LoVo (cell line): ENCODE measurements at regions not wholly inside any gene's neighbourhood (a gene's known extent, or its start where the extent isn't known, plus 50 kb on each side); places are given as distances from the start of the nearest gene placed in this dataset.

Source experiments
- DNase-seq: peaks from one replicate; pipeline ENCODE4 v3.0.0-alpha.2; 2016; ENCODE audit warnings: low spot score

DNA sequence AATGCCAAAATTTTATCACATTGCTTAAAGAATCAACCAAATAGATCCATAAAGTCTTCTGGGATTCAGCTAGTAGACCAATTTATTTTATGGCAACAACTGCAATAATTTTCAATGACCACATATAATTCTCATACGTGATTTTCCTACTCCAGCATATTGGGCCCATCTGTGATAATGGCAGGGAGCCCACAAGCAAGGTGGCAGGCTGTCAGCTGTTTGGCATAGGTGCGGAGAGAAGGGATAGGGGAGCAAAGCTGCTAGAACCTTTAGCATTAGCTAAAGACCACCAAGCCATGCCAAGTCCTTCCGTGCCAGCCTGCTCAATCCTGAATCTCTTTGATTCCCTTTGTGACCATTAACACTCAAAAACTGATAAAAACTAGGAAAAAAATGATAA lies 721.2 kb downstream of the XPNPEP1 start:
- DNase-seq, result no peak

DNA sequence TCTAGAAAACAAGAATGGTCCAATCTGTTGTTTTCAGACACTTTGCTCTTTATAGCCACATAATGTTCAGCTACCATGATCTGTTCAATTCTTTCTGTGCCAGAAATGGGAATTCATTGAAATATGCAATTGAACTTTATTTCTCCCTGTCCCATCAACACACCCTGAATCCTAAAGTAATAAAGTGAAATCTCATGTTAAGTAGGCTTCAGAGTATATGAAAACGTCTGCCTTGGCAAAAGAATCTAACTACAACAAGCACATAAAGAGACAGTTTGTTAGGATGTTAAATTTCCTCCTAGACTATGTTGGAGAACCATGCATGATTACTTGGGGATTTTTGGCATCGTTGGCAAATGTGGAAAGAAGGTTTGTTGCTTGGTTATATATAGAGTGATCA lies 722.7 kb downstream of the XPNPEP1 start:
- no peak for DNase-seq

DNA sequence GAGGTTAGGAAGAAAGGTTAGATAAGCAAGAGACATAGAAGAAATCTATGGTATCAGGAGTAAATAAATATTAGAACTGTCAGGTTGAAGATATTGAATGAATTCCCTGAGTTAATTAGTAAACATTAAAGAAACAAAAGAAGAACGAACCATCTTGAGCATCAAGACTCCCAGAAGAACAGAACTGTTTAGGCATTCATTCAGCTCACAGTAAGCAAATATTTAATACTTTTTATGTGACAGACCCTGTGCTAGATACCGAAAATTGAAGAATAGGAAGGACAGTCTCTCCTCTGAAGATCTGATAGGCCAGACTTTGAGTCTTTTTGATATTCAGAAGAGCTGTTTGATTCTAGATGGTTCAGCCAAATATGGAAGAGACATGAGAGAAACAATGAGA lies 731.5 kb downstream of the XPNPEP1 start:
- no peak for DNase-seq

DNA sequence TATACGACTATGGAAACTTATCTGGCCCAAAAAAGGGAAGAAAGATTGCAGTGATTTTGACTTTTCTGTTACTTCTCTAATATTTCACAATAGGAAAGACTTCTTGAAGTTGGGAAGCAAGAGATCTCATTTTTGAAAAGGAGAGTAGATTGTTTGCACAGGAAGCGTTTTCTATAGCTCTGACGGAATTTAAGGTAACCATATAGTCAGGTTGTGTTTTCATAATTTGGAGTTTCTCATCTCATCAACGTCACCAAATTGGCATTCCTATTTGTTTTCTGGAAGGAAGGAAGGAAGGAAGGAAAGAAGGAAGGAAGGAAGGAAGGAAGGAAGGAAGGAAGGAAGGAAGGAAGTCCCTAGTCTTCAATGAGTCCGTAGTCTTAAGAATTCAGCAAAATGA lies 732.0 kb downstream of the XPNPEP1 start:
- no peak for DNase-seq

DNA sequence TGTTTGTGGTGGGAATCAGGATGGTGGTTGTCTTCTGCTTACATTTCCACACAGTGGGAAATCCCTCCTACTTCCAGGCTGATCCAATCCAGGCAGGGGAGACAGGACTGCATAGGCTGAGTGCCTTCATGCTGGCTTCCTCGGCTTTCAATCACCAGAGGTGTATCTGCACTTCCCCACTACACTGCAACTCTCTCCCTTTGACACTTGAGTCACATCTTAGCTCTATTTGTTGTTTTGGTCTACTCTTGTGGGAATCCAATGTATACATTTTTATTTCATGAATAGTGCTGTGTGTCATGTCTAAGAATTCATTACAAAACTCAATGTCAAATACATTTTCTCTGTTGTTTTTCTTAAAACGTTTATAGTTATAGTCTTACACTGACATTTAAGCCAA lies 735.6 kb downstream of the XPNPEP1 start:
- DNase-seq, result no peak

DNA sequence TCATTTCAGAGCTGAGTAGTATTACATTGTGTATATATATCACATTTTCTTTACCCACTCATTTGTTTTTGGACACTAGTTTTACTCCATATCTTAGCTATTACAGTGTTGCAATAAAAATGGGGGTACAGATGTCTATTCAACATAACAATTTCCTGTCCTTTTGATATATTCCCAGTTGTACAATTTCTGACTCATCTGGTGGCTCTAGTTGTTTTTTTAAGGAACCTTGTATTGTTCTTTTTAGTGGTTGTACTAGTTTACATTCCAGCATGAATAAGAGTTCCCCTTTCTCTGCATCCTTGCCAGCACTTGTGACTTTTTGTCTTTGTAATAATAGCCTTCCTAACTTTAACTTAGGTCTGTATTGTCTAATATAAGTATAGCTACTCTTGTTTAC lies 739.9 kb downstream of the XPNPEP1 start:
- no peak for DNase-seq

DNA sequence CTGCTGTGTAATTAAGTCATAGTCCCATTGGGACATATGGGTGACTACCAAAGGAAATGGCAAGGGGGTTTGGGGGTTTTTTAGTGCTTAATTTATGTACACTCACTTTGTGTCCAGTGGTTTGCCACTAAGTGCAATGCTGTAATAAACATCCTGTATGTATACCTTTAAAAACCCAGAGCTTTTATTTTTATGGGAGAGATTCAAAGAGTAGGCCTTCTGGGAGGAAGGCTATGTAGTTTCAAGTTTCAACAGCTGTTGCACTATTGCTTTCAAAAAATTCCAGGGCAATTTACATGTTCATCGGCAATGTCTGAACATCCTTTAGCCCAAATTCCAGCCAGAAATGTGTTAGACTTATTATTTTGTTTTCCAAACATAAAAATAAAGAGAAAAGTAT lies 744.7 kb downstream of the XPNPEP1 start:
- DNase-seq, result no peak

DNA sequence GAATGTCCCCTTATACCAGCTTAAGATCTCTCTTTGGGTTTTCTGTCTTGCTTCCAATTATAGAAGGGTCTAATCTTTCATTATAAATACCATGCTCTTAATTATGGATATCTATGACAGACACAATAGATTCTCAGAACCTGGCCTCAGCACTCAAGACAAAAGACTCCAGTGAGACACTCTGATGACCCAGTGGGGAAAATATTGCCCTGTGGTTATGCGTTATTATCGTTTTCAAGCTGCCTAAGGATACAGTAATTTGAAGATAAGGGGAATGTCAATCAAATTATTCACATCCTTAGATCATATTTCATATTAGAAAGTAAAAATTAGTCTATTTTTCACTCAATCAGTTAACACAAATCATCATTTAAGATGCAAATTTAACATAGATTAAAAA lies 748.8 kb downstream of the XPNPEP1 start:
- no peak for DNase-seq

DNA sequence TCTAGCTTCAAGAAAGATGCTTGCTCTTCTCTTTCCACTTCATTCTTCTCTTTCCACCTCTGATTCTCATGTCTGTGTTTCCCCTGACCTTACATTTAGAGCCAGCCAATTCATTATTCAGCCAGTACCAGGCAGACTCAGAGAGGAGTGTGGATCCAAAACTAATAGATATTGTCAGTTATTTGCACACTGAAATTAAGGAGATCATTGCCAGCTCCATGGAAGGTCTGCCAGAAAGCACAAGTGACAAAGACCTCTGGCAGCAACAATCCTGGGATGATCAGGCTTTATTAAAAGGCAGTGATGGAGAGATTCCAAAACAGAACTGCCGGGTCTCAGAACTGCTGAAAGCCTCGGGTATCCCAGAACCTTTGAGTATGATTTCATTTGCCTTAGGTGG lies 749.4 kb downstream of the XPNPEP1 start:
- DNase-seq, result no peak

DNA sequence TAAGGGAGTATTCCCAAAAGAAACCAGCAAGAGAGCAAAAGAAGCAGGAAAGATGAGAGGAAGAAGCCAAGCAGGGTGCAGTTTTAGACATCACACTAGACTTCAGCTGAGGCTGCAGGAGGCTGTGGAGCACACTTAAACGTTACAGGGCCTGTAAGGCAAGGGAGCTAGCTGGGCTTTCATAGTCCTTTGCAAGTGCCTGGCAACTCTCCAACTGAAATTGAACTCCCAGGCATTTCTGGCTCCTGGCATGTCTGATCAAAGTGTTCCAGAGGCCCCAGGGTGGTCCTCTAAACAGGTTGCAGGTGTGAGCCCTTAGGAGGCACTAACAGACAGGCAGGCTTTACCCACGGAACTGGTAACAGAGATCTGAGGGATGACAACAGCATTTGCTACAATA lies 750.2 kb downstream of the XPNPEP1 start:
- DNase-seq, result no peak

DNA sequence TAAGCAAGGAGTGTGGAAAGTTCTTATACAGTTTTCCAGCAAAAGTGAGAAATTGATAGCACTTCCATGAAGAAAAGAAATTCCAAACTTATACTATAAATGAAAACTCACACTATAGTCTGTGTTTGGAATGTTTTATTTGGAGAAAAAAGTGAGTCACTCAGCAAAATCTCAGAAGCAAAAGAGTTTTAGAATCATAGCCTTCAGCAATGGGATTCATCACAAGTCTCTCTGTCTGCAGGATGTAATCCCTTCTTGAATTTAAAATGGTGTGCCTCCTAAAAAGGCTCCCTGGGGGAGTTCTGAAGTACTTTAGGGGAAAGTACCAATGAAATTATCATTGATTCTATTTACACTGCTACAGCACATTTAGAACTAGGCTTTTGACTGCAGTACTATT lies 756.4 kb downstream of the XPNPEP1 start:
- no peak for DNase-seq

DNA sequence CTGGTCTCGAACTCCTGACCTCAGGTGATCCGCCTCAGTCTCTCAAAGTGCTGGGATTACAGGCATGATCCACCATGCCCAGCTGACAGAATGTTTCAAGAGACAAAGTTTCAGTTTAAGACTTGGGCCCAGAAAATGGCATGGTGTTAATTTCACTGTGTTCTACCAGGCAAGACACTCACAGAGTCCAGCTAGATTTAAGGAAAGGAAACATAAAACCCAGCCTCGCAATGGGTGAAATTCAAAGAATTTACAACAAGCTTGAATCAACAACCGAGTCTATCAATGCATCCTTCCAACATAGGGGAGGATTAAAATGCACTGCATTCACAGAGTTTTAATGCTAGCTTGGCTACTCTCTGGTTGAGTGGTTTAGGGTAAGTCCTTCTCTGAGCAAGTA lies 764.0 kb downstream of the XPNPEP1 start:
- DNase-seq, result no peak

DNA sequence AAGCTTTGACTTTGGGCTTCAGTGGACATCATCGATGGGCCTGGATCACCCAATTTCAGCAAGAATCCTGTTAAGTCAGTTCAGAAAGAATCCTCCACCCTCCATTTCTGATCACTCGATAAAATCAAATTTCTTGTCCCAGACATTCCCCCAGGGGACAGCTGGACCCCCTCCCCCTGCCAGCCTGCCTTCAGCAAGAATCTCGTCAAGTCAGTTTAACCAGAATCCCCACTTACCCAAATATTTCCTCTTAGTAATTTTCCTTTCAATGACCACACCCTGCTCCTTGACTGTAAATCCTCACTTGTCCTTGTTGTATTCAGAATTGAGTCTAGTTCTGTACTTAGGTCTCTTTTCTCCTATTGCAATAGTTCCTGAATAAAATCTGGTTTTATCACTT lies 766.9 kb downstream of the XPNPEP1 start:
- no peak for DNase-seq

DNA sequence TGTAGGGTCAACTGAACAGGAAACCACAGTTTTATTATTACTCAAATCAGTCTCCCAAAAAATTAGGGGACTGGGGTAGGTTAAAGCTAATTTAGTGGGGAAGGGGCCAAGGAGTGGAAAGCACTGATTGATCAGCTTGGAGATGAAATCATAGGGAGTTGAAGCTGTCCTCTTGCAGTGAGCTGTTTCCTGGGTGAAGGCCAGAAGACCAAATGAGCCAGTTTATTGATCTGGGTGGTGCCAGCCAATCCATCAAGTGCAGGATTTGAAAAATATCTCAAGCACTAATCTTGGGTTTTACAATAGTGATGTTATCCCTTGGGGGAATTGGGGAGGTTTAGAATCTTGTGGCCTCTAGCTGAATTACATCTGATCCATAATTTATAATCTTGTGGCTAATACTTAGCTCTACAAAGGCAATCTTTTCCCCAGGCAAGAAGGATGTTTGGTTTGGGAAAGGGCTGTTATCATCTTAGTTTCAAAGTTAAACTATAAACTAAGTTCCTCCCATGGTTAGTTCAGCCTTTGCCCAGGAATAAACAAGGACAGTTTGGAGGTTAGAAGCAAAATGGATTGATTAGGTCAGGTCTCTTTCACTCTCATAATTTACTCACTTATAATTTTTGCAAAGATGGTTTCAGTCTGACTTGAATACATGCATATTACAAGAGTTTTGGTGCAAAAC lies 773.5 kb downstream of the XPNPEP1 start:
- DNase-seq, result no peak

DNA sequence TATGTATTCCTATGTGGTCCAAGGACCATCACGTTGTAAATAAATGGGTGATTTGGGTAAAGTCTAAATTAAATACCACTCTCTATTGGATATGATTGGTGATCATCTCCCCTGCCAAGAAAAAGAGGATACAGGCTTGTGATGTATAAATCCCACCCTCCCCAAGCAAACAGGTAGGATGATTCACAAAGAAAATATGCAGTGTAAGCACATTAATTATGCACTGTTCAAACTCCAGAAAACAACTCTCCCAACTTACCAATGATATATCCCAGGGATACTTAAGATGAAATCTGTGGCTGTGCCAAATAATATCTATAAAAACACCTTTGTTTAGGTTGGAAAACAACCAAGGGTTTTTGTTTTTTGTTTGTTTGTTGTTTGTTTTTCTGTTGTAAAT lies 795.9 kb downstream of the XPNPEP1 start:
- no peak for DNase-seq

DNA sequence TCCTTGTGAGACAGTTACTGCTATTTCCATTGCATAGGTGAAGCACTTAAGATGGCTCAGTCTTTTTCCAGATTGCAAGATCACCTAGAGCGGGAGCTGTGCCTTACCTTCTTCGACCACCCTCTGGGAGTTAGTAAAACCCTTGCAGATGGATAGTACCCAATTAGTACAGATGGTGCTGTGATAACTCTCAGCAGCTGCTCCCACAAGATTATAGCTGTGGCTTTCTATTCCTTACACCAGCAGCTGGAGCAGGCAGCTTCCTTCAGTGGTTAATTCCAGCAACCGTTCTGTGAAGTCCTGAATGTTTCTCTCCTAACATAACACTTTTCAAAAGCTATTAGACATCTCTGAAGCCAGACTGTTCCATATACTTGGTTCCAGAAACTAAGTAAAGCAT lies 796.8 kb downstream of the XPNPEP1 start:
- no peak for DNase-seq

DNA sequence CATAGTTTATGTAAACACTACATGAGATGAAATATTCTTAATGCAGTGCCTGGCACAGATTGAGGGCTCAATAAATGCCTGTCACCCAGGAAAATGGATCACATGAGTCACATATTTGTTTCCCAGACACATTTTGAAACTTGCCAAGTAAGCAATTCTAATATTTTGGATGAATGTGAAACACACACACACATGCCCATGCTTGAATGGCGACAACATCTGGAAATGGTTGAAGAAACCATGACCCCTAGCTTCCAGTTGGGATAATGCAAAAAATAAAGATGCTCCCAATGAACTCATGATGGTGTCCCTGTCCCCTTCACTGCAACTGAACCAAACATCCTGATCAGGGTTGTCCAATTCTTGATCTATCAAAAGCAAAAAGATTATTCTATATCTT lies 797.3 kb downstream of the XPNPEP1 start:
- no peak for DNase-seq

DNA sequence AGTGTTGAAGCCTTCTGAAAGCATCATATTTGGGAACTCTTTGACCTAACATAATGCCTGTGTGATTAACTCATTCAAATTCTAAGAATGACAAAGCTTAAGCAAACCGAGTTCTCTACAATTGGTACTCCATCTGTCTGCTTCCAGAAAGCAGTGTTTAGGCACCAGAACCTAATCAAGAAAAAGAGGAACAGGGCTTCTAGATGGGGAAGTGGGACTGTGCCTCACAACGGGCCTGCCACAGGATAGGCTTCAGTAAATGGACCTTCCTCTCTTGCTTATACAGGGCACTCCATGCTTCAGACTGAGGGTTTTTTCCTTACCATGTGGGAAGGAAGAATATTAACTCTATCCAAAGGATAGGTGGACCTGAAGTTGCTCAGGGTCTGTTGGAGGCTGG lies 808.1 kb downstream of the XPNPEP1 start:
- no peak for DNase-seq

DNA sequence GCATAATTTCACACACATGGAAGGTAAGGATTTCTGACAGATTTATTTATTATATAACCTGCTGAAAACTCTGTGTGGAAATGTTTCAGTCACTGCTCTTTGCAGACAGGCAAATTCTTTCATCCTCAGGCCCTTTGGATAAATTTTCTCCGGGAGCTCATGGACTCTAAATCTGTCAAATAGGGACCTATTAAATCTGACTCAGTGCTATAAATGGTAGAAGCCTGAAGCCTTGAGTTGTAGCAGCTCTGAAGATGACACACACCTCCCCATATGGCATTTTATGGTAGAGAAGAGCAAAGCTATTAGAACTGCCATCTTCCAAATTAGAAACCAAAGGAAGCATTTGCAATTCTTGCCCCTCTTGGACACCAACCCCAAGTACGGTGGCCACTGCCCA lies 808.7 kb downstream of the XPNPEP1 start:
- no peak for DNase-seq

DNA sequence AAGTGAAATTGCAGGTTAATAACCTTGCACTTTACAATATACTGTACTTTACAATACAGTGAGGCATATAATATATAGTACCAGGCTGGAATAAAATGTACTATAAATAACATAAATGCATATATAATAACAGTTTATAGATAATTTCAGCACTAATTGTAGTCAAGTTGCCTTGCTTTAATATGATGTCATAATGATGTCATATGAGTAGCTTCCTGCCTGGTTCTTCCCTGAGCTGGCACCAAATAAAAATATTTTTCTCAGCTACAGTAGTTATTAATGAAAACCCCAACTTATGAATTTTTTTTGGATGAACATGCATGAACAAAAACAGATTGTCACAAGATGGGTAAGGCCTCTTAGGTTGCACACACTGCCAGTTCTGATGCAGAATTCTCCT lies 816.7 kb downstream of the XPNPEP1 start:
- no peak for DNase-seq

DNA sequence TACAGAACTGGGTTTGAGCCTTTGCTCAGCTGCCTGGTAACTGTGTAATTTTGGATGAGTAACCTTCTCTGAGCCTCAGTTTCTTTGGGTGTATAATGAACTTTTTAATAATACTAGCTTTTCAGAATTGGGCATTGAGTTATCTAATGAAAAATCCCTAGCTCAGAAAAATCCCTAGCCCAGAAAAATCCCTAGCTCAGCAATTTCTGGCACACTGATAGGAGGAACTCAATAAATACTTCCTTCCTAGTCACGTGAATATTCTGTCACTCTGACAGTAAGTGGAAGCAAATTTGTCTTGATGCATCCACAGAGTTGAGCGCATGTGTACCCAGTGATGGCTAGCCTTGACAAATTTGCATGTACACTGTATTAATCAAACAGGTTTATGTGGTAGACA lies 817.6 kb downstream of the XPNPEP1 start:
- no peak for DNase-seq

DNA sequence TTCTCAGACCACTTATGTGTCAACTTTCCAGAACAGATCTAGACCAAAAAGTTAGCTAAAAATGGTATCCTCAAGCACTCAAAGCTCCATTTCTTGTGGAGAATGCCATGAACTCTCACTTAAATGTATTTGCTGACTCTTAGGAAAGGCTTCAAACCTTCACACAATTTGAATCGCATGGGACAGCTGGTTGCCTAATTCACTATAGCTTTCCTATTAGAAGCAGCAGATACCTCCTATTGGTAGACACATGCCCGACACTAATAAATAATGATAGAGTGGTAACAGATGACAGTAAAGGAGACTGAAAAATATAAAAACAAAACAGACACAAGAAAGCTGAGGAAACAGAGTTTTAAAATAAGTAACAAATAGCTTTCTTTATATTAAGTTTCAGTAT lies 818.5 kb downstream of the XPNPEP1 start:
- no peak for DNase-seq

DNA sequence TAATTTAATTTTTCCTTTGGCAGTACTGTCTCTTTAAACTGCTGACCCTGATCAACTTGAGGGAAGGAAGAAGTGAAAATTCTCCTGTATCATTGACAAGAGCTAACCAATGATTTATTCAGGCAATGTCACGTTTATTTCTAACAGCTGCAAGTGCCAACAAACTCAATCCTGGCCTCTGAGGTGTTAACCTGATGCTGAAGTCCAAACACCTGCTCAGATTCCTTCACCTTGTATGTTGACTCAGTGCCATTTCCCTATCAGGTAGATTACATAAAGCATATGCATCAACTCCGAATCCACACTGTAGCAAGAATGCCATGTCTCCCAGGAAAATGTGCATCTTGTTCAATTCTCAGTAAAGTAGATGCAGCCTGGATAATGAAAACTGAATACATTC lies 820.0 kb downstream of the XPNPEP1 start:
- no peak for DNase-seq

DNA sequence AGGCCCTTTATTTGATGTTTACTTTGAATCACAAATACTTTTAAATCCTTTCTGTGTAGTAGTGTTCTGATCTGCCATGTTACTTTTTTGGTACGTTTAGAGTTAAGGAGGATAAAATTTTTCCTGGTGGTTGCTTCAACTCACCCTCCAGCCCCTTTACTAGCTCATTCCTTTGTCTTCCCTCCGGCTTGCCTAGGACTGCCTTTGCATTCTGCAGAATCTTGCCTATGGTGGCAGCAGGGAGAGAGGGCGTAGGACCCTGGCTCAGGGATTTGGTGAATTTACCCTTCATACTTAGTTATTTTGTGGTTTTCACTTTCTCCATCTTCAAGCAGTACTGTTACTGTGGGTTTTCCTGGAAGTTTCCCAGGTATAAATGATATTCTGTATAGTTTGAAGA lies 833.5 kb downstream of the XPNPEP1 start:
- no peak for DNase-seq

DNA sequence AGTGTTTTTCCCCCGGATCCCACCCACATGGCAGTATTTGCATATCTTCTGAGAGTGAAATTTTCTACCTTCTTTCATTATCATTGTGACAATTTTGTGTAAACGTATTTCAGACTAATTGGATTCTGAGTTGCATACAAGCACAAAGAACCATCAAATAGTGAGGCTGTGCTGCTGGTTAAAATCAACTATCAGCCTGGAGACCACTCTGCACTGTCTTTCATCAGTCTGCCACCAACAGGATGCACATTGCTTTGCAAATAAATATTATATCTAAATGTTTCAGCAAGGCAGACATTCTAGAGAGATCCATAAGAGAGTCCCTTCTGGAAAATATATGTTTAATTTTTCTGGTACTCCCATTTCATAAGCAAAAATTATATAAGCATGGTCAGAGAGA lies 851.8 kb downstream of the XPNPEP1 start:
- DNase-seq, result no peak
